ENCODE measurements at regions not wholly inside any gene's neighbourhood (a gene's known extent, or its start where the extent isn't known, plus 50 kb on each side); places are given as distances from the start of the nearest gene placed in this dataset.

DNA sequence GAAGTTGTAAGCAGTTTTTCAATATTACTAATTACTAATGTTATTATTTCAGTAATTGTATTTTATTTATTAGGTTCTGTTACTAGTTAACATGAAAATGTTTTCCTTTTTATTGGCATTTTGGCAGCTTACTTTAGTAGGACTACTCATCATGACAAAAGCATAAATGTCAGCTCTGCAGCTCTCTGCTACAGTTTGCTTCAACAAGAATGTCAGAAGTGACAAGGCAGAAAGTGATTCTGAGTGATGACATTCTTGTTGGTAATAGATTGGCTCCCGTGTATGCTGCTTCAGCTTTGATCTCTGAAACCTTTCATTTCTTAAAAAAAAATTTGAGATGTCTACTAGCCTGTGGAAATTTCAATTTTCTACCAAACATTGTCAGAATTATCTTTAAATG lies 1193.9 kb downstream of the FSTL5 start:
- Histone ChIP-seq H3K27me3 (no peaks in the 10 kb centered on the region), H4K20me1 (no peaks in the 10 kb centered on the region), H3K4me1 (no peaks in the 10 kb centered on the region), H3K4me2 (no peak overlapping the region), H3K36me3 (no peaks in the 10 kb centered on the region), H3K9me3 (no peaks in the 10 kb centered on the region), H3K27ac (no peak overlapping the region), H3K9ac (no peak overlapping the region), H3K4me3 (no peak overlapping the region)
- no peak for TF ChIP-seq Cebpa-rat (IDR thresholded peaks at IDR 0.05)

DNA sequence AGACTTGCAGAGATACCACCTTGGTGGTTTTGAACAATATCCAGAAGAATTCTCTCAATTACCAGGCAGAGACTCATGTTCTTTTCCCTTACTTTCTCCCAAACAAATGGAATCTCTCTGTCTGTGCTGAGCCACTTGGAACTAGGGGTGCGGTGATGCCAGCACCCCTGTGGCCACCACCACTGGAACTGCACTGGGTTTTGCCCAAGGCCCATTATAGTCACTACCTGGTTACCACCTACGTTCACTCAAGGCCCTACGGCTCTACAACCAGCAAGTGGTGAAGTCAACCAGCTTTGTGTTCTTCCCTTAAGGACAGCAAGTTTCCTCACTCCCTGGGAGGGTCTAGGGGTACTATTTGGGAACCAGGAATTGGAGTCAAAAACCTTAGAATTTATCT lies 1183.7 kb downstream of the FSTL5 start:
- Histone ChIP-seq H3K4me2 (no peak overlapping the region), H3K4me1 (no peaks in the 10 kb centered on the region), H4K20me1 (no peaks in the 10 kb centered on the region), H3K36me3 (no peaks in the 10 kb centered on the region), H3K27me3 (no peaks in the 10 kb centered on the region), H3K9me3 (no peaks in the 10 kb centered on the region), H3K4me3 (no peak overlapping the region), H3K27ac (no peak overlapping the region), H3K9ac (no peak overlapping the region)
- no peak for TF ChIP-seq Cebpa-rat (IDR thresholded peaks at IDR 0.05)

DNA sequence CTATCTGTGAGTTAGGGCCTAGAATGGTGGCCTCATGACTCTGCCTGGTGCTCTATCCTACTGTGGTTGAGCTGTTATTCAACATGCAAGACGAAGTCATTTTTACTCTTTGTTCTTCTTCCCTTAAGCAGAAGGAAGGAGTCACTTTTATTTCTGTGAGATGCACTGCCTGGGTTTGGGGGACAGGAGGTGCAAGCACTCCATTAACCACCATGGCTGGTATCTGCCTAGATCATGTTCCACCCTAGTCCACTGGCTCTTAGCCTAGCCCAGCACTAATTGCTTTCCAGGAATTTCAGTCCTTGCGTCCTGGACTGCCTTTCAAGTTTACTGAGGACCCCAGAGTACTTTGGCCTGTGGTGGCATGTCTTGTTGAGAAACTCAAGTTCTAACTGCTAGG lies 1182.7 kb downstream of the FSTL5 start:
- no peak overlapping the region for H3K9ac ChIP-seq
- TF ChIP-seq Cebpa-rat (IDR thresholded peaks at IDR 0.05) = no peak
- H4K20me1 ChIP-seq = no peaks in the 10 kb centered on the region
- H3K4me1 ChIP-seq = no peaks in the 10 kb centered on the region
- H3K4me3 ChIP-seq = no peak overlapping the region
- H3K36me3 ChIP-seq = no peaks in the 10 kb centered on the region
- H3K4me2 ChIP-seq = no peak overlapping the region
- H3K27ac ChIP-seq = no peak overlapping the region
- H3K9me3 ChIP-seq = no peaks in the 10 kb centered on the region
- no peaks in the 10 kb centered on the region for H3K27me3 ChIP-seq

DNA sequence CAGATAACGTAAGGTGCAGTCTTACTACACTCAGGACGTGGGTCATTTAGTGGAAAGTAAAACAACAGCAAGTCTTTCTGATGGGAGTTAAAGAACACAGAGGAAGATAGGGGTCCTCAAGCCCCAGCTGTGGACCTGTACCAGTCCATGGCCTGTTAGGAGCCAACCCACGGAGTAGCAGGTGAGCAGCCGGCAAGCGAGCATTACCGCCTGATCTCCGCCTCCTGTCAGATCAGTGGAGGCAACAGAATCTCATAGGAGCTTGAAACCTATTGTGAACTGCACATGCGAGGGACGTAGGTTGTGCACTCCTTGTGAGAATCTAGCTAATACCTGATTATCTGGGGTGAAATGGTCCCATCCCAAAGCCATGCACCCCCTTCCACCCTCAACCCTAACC lies 1180.8 kb downstream of the FSTL5 start:
- H3K9me3 ChIP-seq = no peaks in the 10 kb centered on the region
- no peaks in the 10 kb centered on the region for H3K36me3 ChIP-seq
- no peak overlapping the region for H3K4me2 ChIP-seq
- no peaks in the 10 kb centered on the region for H3K4me1 ChIP-seq
- H3K27ac ChIP-seq = no peak overlapping the region
- no peak overlapping the region for H3K4me3 ChIP-seq
- no peaks in the 10 kb centered on the region for H4K20me1 ChIP-seq
- TF ChIP-seq Cebpa-rat (IDR thresholded peaks at IDR 0.05) = no peak
- no peaks in the 10 kb centered on the region for H3K27me3 ChIP-seq
- H3K9ac ChIP-seq = no peak overlapping the region

DNA sequence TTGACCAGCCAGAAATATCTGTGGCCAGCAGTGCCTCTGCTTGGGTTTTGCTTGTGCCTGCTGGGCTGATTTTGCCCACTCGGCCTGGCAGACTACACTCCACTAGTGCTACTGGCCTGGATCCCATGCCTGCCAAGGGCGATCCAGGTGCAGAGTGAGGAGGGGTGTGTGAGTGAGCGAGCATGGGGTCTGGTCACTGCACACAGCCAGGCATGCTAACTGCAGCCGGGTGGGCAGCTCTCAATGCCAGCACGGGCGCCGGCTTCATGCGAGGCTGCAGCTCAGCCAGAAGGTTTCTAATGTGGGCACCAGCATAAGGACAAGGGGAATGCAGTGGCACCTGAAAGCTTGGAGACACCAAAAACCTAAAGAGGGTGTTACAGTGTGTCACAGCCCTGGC lies 1161.4 kb downstream of the FSTL5 start:
- H4K20me1 ChIP-seq = no peaks in the 10 kb centered on the region
- H3K9ac ChIP-seq = no peak overlapping the region
- TF ChIP-seq Cebpa-rat (IDR thresholded peaks at IDR 0.05) = no peak
- H3K36me3 ChIP-seq = no peaks in the 10 kb centered on the region
- H3K4me3 ChIP-seq = no peak overlapping the region
- no peaks in the 10 kb centered on the region for H3K27me3 ChIP-seq
- no peak overlapping the region for H3K4me2 ChIP-seq
- no peaks in the 10 kb centered on the region for H3K4me1 ChIP-seq
- no peak overlapping the region for H3K27ac ChIP-seq
- peaks cover 8% of the 10 kb centered on the region; the same call in 1 of the 2 replicates for H3K9me3 ChIP-seq

DNA sequence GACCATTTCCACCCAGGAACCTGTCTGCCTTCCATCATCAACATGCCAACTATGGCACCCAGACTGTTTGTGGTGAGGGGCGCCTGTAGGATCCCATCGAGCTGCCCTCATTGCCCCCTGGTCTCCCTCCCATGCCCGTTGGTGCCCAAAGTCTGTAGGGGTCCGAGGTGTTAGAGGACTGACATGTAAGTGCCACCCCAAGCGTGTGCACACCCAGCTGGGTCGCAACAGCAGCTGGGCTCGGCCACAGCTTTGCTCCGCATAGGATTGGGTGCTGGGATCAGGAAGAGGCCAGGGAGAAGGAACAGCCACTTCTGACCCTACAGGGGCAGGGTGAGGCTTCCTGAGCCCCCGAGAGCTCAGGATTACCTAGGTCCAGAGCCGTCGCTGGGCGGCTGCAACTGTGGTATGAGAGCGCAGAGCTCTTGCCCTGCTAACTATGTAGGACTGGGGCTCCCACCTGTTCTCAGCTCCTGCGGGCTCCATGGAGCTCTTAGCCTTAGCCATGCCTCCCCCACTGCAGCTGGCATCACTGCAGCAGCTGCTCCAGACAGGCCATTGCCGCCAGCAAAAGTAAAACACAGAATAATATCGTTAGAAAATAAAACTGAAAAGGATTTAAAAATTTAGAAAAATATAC lies 1160.3 kb downstream of the FSTL5 start:
- Histone ChIP-seq H4K20me1 (no peaks in the 10 kb centered on the region), H3K27ac (no peak overlapping the region), H3K4me3 (no peak overlapping the region), H3K36me3 (no peaks in the 10 kb centered on the region), H3K27me3 (no peaks in the 10 kb centered on the region), H3K9ac (no peak overlapping the region), H3K9me3 (peaks cover 8% of the 10 kb centered on the region; the same call in 1 of the 2 replicates), H3K4me1 (no peaks in the 10 kb centered on the region), H3K4me2 (no peak overlapping the region)
- TF ChIP-seq Cebpa-rat (IDR thresholded peaks at IDR 0.05) = no peak

DNA sequence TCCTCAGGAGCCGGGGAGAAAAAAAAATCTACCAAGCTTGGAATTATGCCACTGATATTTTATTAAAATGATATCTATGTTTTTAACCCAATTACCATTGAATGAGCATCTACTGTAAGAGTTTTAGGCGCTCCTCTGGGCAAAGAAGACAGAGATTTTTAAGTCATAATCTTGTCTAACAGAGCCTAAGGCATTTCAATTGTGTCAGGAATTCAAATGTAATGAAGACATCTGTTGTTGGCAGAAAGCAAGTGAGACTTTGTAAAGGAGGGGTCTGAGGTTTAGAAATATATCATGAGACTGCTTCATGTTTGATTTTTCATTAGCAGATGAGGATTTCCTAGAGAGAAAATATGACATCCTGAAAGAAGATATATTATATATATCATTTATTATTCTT lies 1158.1 kb downstream of the FSTL5 start:
- TF ChIP-seq Cebpa-rat (IDR thresholded peaks at IDR 0.05) = no peak
- H3K27ac ChIP-seq = no peak overlapping the region
- H3K9me3 ChIP-seq = peaks cover 8% of the 10 kb centered on the region; the same call in 1 of the 2 replicates

DNA sequence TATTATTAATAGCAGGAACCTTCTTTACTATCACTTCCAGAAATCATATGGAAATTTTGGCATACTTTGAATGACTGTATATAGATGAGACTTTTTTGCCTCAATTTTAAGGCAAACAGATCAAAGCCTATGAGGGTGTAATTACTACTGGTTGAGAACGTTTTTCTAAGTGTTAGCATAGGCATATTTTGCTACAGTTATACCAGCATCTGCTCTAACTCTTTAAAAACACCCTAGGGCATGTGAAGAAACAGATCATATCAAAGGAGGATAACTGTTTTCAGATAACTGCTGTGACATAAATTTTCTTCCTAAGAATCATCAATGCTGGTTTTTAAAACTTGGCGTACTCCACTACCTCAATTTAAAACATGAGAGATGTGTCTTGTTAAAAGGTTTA lies 1155.3 kb downstream of the FSTL5 start:
- Histone ChIP-seq H3K36me3 (no peaks in the 10 kb centered on the region), H3K27ac (no peak overlapping the region)
- TF ChIP-seq Cebpa-rat (IDR thresholded peaks at IDR 0.05) = no peak

More for the DNA sequence above, 1158.1 kb downstream of the FSTL5 start:
- Histone ChIP-seq H3K27me3 (no peaks in the 10 kb centered on the region), H3K9ac (no peak overlapping the region), H3K36me3 (no peaks in the 10 kb centered on the region), H3K4me1 (no peaks in the 10 kb centered on the region), H4K20me1 (no peaks in the 10 kb centered on the region), H3K4me3 (no peak overlapping the region), H3K4me2 (no peak overlapping the region)

DNA sequence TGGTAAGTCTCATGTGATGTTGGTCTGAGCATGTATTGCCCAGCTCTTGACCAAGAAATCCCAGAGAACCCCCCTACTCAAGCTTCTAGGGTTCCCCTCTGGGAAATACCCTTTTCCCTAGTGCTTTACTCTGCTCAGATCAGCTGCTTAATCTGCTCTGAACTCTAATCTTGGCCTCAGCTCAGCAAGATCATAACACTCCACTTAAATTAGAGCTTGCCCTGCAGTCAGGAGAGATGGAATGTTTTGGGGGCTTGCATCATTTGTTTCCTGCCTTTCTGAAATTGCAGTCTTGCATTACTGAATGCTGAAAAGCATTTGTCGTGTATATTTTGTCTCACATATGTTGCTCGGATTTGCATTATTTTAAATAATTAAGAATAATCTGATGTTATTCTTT lies 1153.6 kb downstream of the FSTL5 start:
- H3K4me3 ChIP-seq = no peak overlapping the region
- no peaks in the 10 kb centered on the region for H3K4me1 ChIP-seq
- H4K20me1 ChIP-seq = no peaks in the 10 kb centered on the region
- no peak for TF ChIP-seq Cebpa-rat (IDR thresholded peaks at IDR 0.05)
- no peaks in the 10 kb centered on the region for H3K27me3 ChIP-seq
- H3K4me2 ChIP-seq = no peak overlapping the region
- H3K9ac ChIP-seq = no peak overlapping the region
- no peaks in the 10 kb centered on the region for H3K9me3 ChIP-seq
- H3K36me3 ChIP-seq = no peaks in the 10 kb centered on the region
- H3K27ac ChIP-seq = no peak overlapping the region

More for the DNA sequence above, 1155.3 kb downstream of the FSTL5 start:
- H3K4me2 ChIP-seq = no peak overlapping the region
- H3K4me3 ChIP-seq = no peak overlapping the region
- H4K20me1 ChIP-seq = no peaks in the 10 kb centered on the region
- no peaks in the 10 kb centered on the region for H3K9me3 ChIP-seq
- no peak overlapping the region for H3K9ac ChIP-seq
- no peaks in the 10 kb centered on the region for H3K27me3 ChIP-seq
- no peaks in the 10 kb centered on the region for H3K4me1 ChIP-seq

All from BLaER1 (cell line).